HG03558 (cell line): ENCODE measurements at regions not wholly inside any gene's neighbourhood (a gene's known extent, or its start where the extent isn't known, plus 50 kb on each side); places are given as distances from the start of the nearest gene placed in this dataset.

Experiments used
- ATAC-seq: cut with Tn5 transposase; IDR thresholded peaks from one replicate; pipeline ENCODE4 v1.9.1; 2021; ENCODE audit warnings: moderate number of reproducible peaks; ENCODE audit not compliant: unreplicated experiment; ENCODE audit errors: extremely low read depth

DNA sequence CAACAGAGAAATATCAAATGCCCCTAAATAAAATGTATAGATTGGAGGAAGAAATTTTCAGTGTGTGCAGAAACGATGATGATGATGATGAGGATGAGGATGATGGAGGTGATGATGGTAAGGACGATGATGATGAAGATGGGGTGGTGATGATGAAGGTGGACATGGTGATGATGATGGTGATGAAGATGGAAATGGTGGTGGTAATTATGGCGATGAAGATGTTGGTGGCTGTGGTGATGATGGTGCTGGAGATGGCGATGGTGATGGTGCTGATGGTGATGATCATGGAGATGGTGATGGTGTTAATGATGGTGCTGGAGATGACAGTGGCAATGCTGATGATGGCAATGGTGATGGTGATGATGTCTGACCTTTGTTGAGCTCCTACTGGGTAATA is 141.2 kb downstream of the DHX35 start:
- ATAC-seq = no peak

DNA sequence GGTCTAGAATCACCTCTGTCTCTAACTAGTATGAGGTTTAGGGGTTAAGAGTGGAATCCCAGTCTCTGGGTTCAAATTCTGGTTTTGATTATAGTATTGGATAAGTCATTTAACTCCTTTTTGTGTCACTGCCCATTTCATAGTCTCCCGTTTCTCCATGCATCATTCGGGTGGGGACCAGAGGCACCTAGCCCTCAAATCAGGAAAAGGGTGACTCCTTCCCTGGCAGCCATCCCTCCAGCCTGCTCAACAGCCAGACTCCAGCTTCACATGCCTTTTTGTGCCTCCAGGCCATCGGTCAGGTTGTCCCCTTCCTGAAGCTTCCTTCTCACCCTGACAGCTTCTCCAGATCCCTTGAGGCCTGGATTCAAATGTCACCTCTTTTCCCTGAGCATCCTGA is 139.8 kb downstream of the DHX35 start:
- no peak for ATAC-seq

DNA sequence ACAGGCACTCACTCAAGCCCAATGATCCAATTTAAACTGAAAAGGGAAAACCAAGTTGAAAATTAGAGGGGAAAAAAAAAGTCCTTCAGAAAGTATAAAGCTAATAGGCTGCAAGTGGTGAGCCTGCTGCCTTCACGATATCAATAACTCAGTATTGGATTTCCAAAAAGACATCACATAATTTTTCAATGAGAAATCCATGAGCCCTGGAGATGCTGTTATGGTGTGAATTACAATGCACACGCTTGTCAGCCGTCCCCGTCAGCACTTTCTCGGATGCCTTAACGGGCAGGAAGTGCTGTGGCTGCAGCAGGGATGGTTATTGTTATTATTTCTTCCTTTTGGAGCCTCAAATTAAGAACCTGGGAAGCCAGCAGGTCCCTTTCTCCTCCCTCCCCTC is 138.5 kb downstream of the DHX35 start:
- no peak for ATAC-seq

- no peak for ATAC-seq
Observed at GRCh38 chr20:39097889-39098288, 135.7 kb downstream of the DHX35 start.

GRCh38 chr20:39095870-39096269 is 133.7 kb downstream of the DHX35 start:
- ATAC-seq = no peak

DNA sequence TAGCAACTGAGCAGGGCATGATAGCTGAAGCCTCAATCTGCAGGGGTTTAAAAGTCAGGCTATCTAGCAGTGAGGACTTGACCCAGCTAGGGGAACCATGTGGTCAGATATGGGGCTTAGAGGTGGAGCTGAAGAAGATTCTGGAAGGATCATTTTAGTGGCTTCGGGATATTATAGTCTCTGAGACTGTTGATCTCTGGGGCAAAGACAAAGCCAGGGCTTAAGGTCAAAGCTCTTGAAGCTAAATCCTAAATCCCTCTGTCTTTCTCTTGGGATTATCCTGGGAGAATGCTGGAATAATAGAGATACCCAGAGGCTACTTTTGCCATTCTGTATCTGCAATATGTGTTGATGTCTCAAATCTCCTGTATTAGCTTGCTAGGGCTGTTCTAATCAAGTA is 132.2 kb downstream of the DHX35 start:
- no peak for ATAC-seq

DNA sequence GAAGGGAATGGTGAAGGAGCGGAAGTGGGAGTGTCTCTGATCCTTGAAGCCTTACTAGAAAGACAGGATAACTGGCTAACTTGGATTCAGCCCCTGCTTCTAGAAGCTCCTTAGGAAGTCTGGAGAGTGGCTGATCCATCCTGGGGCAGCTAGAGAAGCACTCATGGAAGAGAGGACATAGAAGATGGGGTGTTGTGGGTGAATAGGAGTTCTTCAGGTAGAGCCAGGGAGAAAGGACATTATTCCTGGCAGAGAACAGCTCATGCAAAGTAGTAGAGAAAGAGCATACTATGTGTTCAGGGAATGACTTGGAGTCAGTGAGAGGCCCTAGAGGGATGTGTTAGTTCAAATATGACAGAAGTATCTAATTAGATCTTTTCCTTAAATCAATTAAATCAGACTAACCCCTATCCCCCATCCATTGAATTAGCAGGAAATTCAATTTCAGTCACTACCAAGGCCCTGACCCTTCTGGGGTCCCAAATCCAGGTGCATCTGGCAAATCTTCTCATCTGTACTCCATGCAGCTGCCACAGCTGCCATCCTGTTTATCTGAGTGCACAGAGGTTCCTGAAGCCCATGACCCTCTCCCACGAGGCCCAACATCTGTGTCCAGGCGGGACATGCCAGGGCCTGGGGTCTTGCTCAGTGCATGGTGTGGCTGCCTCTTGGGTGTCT is 130.7 kb downstream of the DHX35 start:
- no peak for ATAC-seq

DNA sequence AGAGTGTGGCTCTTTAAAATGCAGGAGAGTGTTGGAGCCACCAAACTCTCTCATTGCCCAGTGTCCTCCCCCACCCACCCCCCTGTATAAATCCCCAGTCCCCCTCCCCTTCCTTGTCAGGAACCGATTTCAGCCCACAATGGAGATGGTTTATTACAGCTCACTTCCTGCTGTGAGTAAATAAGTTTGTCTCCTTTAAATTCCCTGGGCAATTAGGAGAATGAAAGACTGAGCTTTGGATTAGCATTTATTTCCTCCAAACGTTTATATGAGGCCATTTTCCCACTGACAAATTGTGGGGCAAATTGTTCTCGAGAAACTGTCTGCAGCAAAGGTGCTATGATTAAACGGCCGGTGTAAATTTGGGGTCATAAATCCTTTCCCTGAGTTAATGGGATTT is 128.8 kb downstream of the DHX35 start:
- no peak for ATAC-seq

DNA sequence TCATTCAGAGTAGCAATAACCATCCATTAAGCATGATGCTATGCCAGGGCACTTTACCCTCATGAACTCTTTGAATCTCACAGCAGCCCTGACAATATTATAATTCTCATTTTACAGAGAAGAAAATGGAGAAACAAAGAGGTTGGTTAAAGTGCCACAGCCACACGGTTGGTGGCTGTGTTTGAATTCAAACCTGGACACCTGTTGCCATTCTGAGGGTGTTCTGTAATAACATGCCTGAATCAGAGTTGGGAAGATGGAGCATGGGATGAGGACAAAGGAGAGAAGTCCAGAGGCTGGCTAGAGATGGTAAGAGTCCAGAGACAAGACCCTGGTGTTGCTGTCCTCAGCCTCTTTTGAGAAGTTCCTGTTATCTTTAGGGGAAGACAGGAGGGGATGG is 127.7 kb downstream of the DHX35 start:
- no peak for ATAC-seq
